ENCODE measurements at regions not wholly inside any gene's neighbourhood (a gene's known extent, or its start where the extent isn't known, plus 50 kb on each side); places are given as distances from the start of the nearest gene placed in this dataset.

- Histone ChIP-seq H3K36me3 (ENCODE audit: control insufficient read depth, insufficient read depth, low read length) (no peaks in the 10 kb centered on the region), H3K4me1 (ENCODE audit: control insufficient read depth, insufficient read depth, low read length) (no peaks in the 10 kb centered on the region)
- no CpG with 5 or more reads among the region's 2 CpGs for WGBS (ENCODE audit: insufficient coverage)
These were observed 71.6 kb upstream of the TET2 start for GRCh38 chr4:105075045-105075444.

GRCh38 chr4:105088110-105088879 lies 58.4 kb upstream of the TET2 start:
- Histone ChIP-seq H3K36me3 (ENCODE audit: control insufficient read depth, insufficient read depth, low read length) (no peaks in the 10 kb centered on the region), H3K27me3 (ENCODE audit: control insufficient read depth, insufficient read depth, low read length) (no peaks in the 10 kb centered on the region), H3K9me3 (replicated peaks; ENCODE audit: control insufficient read depth, low read depth, low read length) (no peaks in the 10 kb centered on the region), H3K27ac (ENCODE audit: low read length) (peak overlapping the region; percentile 30), H3K4me3 (ENCODE audit: low read length) (peak overlapping the region; percentile 7), H3K4me1 (ENCODE audit: control insufficient read depth, insufficient read depth, low read length) (no peaks in the 10 kb centered on the region)
- peak; percentile 84 for DNase-seq
- 9% methylated on average over 3 of the region's 10 CpGs for WGBS (ENCODE audit: insufficient coverage)

More at GRCh38 chr4:105075045-105075444, 71.6 kb upstream of the TET2 start:
- Histone ChIP-seq H3K4me3 (ENCODE audit: low read length) (no peak overlapping the region), H3K27me3 (ENCODE audit: control insufficient read depth, insufficient read depth, low read length) (no peaks in the 10 kb centered on the region), H3K27ac (ENCODE audit: low read length) (no peak overlapping the region), H3K9me3 (replicated peaks; ENCODE audit: control insufficient read depth, low read depth, low read length) (no peaks in the 10 kb centered on the region)
- DNase-seq = no peak

- Histone ChIP-seq H3K4me3 (ENCODE audit: low read length) (no peak overlapping the region), H3K4me1 (ENCODE audit: control insufficient read depth, insufficient read depth, low read length) (no peaks in the 10 kb centered on the region), H3K36me3 (ENCODE audit: control insufficient read depth, insufficient read depth, low read length) (no peaks in the 10 kb centered on the region), H3K27ac (ENCODE audit: low read length) (no peak overlapping the region), H3K27me3 (ENCODE audit: control insufficient read depth, insufficient read depth, low read length) (no peaks in the 10 kb centered on the region), H3K9me3 (replicated peaks; ENCODE audit: control insufficient read depth, low read depth, low read length) (no peaks in the 10 kb centered on the region)
- WGBS (ENCODE audit: insufficient coverage) = no CpG with 5 or more reads among the region's 1 CpG
- DNase-seq = peak; percentile 55
These were observed 54.3 kb upstream of the TET2 start for GRCh38 chr4:105092356-105092755.

GRCh38 chr4:105092768-105093167 lies 53.9 kb upstream of the TET2 start:
- Histone ChIP-seq H3K27me3 (ENCODE audit: control insufficient read depth, insufficient read depth, low read length) (no peaks in the 10 kb centered on the region), H3K4me1 (ENCODE audit: control insufficient read depth, insufficient read depth, low read length) (no peaks in the 10 kb centered on the region), H3K27ac (ENCODE audit: low read length) (no peak overlapping the region), H3K9me3 (replicated peaks; ENCODE audit: control insufficient read depth, low read depth, low read length) (no peaks in the 10 kb centered on the region), H3K36me3 (ENCODE audit: control insufficient read depth, insufficient read depth, low read length) (no peaks in the 10 kb centered on the region), H3K4me3 (ENCODE audit: low read length) (no peak overlapping the region)
- WGBS (ENCODE audit: insufficient coverage) = no CpG with 5 or more reads among the region's 1 CpG
- DNase-seq = no peak

- 73% methylated on average over 2 of the region's 2 CpGs for WGBS (ENCODE audit: insufficient coverage)
- H3K36me3 ChIP-seq (ENCODE audit: control insufficient read depth, insufficient read depth, low read length) = no peaks in the 10 kb centered on the region
These were observed 52.7 kb upstream of the TET2 start for GRCh38 chr4:105093975-105094374.

More at GRCh38 chr4:105093975-105094374, 52.7 kb upstream of the TET2 start:
- Histone ChIP-seq H3K9me3 (replicated peaks; ENCODE audit: control insufficient read depth, low read depth, low read length) (no peaks in the 10 kb centered on the region), H3K4me1 (ENCODE audit: control insufficient read depth, insufficient read depth, low read length) (no peaks in the 10 kb centered on the region), H3K27me3 (ENCODE audit: control insufficient read depth, insufficient read depth, low read length) (no peaks in the 10 kb centered on the region), H3K27ac (ENCODE audit: low read length) (no peak overlapping the region), H3K4me3 (ENCODE audit: low read length) (no peak overlapping the region)
- no peak for DNase-seq

Data from muscle of leg (tissue), 3 donors.